Lung (tissue), 11 donors: ENCODE measurements at regions not wholly inside any gene's neighbourhood (a gene's known extent, or its start where the extent isn't known, plus 50 kb on each side); places are given as distances from the start of the nearest gene placed in this dataset.

ENCODE experiments used
- ATAC-seq: fragments of 200-7000 bp; cut with Tn5 transposase; one replicate; pipeline ENCODE4 v1.9.1; 2020; ENCODE audit warnings: moderate number of reproducible peaks; ENCODE audit not compliant: insufficient read depth, low FRiP score
- DNase-seq, 3 donors: peaks; one replicate each; pipeline ENCODE4 v3.0.0-alpha.2; 2013 to 2017
- H3K27ac ChIP-seq, 2 donors: one replicate each; pipeline ENCODE4 v1.5.1; 2013; ENCODE audit warnings: mild to moderate bottlenecking in 2 of 2, moderate library complexity in 2 of 2, control low read depth in 1 of 2, inconsistent platforms in 1 of 2, low read depth in 1 of 2, low read length in 1 of 2
- H3K27me3 ChIP-seq, 3 donors: one replicate each; pipeline ENCODE4 v1.5.1; 2013; ENCODE audit warnings: low read length in 2 of 3; ENCODE audit not compliant: control insufficient read depth in 3 of 3, insufficient read depth in 3 of 3
- H3K36me3 ChIP-seq, 4 donors: one replicate each; pipeline ENCODE4 v1.5.1; 2013; ENCODE audit warnings: low read length in 4 of 4, mild to moderate bottlenecking in 1 of 4, moderate library complexity in 1 of 4; ENCODE audit not compliant: control insufficient read depth in 4 of 4, insufficient read depth in 4 of 4
- H3K4me1 ChIP-seq, 5 donors: one replicate each; pipeline ENCODE4 v1.5.1; 2013; ENCODE audit warnings: low read length in 5 of 5, mild to moderate bottlenecking in 2 of 5, moderate library complexity in 1 of 5; ENCODE audit not compliant: control insufficient read depth in 5 of 5, insufficient read depth in 5 of 5
- H3K4me3 ChIP-seq: one replicate; pipeline ENCODE4 v1.5.1; 2013; ENCODE audit warnings: mild to moderate bottlenecking, control low read depth, moderate library complexity
- H3K9ac ChIP-seq, 2 donors: one replicate each; pipeline ENCODE4 v1.5.1; 2013; ENCODE audit warnings: low read length in 2 of 2, control low read depth in 1 of 2; ENCODE audit not compliant: insufficient read depth in 1 of 2
- H3K9me3 ChIP-seq, 4 donors: one replicate each; pipeline ENCODE4 v1.5.1; 2013; ENCODE audit warnings: low read length in 3 of 4, mild to moderate bottlenecking in 1 of 4, moderate library complexity in 1 of 4; ENCODE audit not compliant: control insufficient read depth in 4 of 4, insufficient read depth in 3 of 4
- CTCF ChIP-seq: IDR thresholded peaks from 2 replicates; pipeline ENCODE4 v1.5.1; 2012; ENCODE audit warnings: mild to moderate bottlenecking; ENCODE audit errors: control extremely low read depth, extremely low read depth
- WGBS, 2 donors: extraction: QIAGEN DNeasy Blood & Tissue Kit; methylation state at CpG; one replicate each; pipeline ENCODE4 v1.1.7; 2013; 5-methylcytosine and 5-hydroxymethylcytosine counted together
- donor health status: control.
- donor health status: control.
- donor health status: Bipolar disorder and iron deficiency.
- donor health status: healthy.
- donor health status: DM: yes; HTN: yes; CAD: no.

DNA sequence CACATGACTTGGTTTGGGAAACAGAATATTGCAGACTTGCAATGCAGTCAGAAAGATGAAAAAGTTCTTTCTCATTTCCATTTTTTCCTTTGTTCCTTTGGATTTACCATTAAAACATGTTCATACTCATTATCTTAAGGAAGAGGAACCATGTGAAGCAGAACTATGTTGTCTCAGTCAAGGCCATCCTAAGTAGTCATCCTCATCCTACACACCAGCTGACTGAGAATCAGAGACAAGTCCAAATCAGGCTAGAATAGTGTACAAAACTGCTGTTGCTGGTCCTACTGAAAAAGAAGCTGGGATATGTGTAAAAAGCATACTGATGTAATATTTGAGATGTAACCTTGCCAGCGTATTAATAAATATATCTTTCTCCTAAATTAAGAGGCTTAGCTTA, 433.4 kb downstream of the SLITRK5 start:
- H3K9ac ChIP-seq: no peak overlapping the region
- no peak for TF ChIP-seq CTCF
- no peaks in the 10 kb centered on the region for H3K4me1 ChIP-seq
- H3K36me3 ChIP-seq: no peaks in the 10 kb centered on the region
- ATAC-seq (no peak), DNase-seq (no peak)
- H3K27me3 ChIP-seq: no peaks in the 10 kb centered on the region
- H3K27ac ChIP-seq: no peak overlapping the region
- no peak overlapping the region for H3K4me3 ChIP-seq
- WGBS, 2 donors: 96 to 97% methylated on average over 1 of the region's 1 CpG
- peaks cover 0 to 4% (median 0%) of the 10 kb centered on the region in 4 donors for H3K9me3 ChIP-seq

DNA sequence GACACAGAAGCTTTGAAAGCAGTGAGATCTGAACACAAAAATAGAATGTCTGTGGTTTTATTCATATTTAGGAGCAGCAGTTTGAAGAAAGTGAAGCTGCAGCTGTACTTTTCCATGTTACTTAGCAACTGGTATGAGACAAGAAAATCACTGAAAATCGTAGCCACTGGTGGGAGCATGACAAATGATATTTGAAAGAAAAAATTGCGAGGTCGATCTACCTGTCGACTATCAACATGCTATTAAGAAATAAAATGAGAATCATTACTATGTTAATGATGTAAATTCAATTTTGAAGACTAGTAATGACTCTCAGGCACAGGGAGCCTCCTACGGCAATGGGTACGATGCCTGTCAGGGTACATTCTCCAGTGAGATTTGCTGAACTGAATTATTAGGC, 436.4 kb downstream of the SLITRK5 start:
- ATAC-seq (no peak), DNase-seq (no peak)
- Histone ChIP-seq H3K9me3 (peaks cover 0 to 3% (median 0%) of the 10 kb centered on the region in 4 donors), H3K27me3 (no peaks in the 10 kb centered on the region), H3K27ac (no peak overlapping the region), H3K4me3 (no peak overlapping the region), H3K9ac (no peak overlapping the region), H3K36me3 (no peaks in the 10 kb centered on the region), H3K4me1 (no peaks in the 10 kb centered on the region)
- no peak for TF ChIP-seq CTCF
- WGBS, 2 donors: 82 to 85% methylated on average over 6 of the region's 6 CpGs

GRCh38 chr13:88112526-88112925, 441.4 kb downstream of the SLITRK5 start:
- Histone ChIP-seq H3K4me1 (no peaks in the 10 kb centered on the region), H3K36me3 (no peaks in the 10 kb centered on the region), H3K27me3 (no peaks in the 10 kb centered on the region), H3K9ac (no peak overlapping the region), H3K27ac (no peak overlapping the region), H3K4me3 (no peak overlapping the region), H3K9me3 (no peaks in the 10 kb centered on the region)
- WGBS, 2 donors: 33 to 38% methylated on average over 3 of the region's 3 CpGs
- DNase-seq (no peak), ATAC-seq (no peak)
- TF ChIP-seq CTCF: no peak

DNA sequence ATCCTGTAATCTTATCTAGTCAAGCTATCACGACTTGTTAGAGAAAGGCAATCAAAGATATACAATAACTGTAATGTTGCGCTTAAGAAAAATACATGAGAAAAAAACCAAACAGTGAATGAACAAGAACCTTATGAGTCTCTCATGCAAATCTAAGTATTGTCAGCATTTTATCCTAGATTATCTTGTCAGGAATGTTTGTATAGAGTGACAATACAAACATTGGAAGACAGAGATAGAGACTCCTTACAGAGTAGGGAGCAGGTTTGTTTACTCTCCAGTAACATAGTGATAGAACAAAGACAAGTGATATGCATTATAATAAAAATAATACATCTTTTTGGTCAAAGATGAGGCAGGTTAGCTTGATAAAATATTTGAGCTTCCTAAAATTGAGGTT, 444.8 kb downstream of the SLITRK5 start:
- no peak for DNase-seq
- no peak overlapping the region for H3K27ac ChIP-seq
- WGBS, 2 donors: 55 to 74% methylated on average over 2 of the region's 2 CpGs

More for the DNA sequence above, 444.8 kb downstream of the SLITRK5 start:
- ATAC-seq: no peak
- no peaks in the 10 kb centered on the region for H3K27me3 ChIP-seq
- H3K9ac ChIP-seq: no peak overlapping the region
- H3K36me3 ChIP-seq: no peaks in the 10 kb centered on the region
- TF ChIP-seq CTCF: no peak
- no peaks in the 10 kb centered on the region for H3K4me1 ChIP-seq
- H3K4me3 ChIP-seq: no peak overlapping the region
- no peaks in the 10 kb centered on the region for H3K9me3 ChIP-seq
